ENCODE measurements at regions not wholly inside any gene's neighbourhood (a gene's known extent, or its start where the extent isn't known, plus 50 kb on each side); places are given as distances from the start of the nearest gene placed in this dataset.

DNA sequence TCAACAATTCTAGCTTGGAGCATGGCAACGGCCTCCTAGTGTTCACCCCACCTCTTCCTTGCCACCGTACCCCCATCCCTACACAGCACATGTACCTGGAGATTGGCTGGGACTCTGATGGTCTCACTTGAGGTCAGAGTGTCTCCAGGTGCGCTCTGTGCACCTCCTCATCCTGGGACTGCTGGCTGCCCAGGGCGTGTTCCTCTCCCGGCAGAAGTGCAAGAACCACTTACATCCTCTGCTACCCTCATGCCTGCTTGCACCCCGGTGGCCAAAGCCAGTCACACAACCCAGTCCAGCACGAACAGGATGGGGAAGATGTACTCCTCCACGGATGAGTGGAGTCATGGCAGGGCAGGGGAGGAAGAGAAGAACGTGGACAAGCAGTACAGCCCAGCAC, 151.5 kb downstream of the ASB1 start:
- no peak overlapping the region for H2BK12ac ChIP-seq (ENCODE audit: low read length)
- H3K4me3 ChIP-seq (ENCODE audit: low read depth, low read length): peak overlapping the region; percentile 61
- H3K4ac ChIP-seq (ENCODE audit: low read depth, low read length): no peak overlapping the region
- H3K79me1 ChIP-seq (ENCODE audit: low read length): no peaks in the 10 kb centered on the region
- no peak overlapping the region for H3K14ac ChIP-seq (ENCODE audit: low read length)
- H4K91ac ChIP-seq (ENCODE audit: low read depth, low read length): no peak overlapping the region
- H3K79me2 ChIP-seq (ENCODE audit: control insufficient read depth, insufficient read depth, low read length, poor library complexity): no peaks in the 10 kb centered on the region
- H3K4me2 ChIP-seq (ENCODE audit: low read length): no peak overlapping the region
- no peaks in the 10 kb centered on the region for H3K27me3 ChIP-seq (ENCODE audit: insufficient read depth, low read length)
- no peak overlapping the region for H3K23ac ChIP-seq (ENCODE audit: low read length)
- no peak overlapping the region for H2BK120ac ChIP-seq (ENCODE audit: insufficient read depth, low read length, poor library complexity)
- H3K4me1 ChIP-seq (ENCODE audit: control insufficient read depth in 1 of 2, insufficient read depth in 2 of 2, low read length in 2 of 2): no peaks in the 10 kb centered on the region
- H4K8ac ChIP-seq (ENCODE audit: low read depth, low read length): no peak overlapping the region
- WGBS (ENCODE audit: extremely low coverage, insufficient coverage, insufficient read length): no CpG with 5 or more reads among the region's 9 CpGs
- H3K9me3 ChIP-seq (ENCODE audit: insufficient read depth, low read depth, low read length): peaks cover 7% of the 10 kb centered on the region
- H2BK5ac ChIP-seq (ENCODE audit: low read depth, low read length, poor library complexity): no peak overlapping the region
- H2AK5ac ChIP-seq (ENCODE audit: low read length): no peak overlapping the region
- no peak overlapping the region for H2AFZ ChIP-seq (ENCODE audit: insufficient read depth, low read length, poor library complexity)
- H3K9ac ChIP-seq (ENCODE audit: low read length): no peak overlapping the region
- H3K27ac ChIP-seq (ENCODE audit: low read depth, low read length): no peak overlapping the region
- no peak for DNase-seq
- H3K36me3 ChIP-seq (ENCODE audit: control insufficient read depth in 1 of 2, insufficient read depth in 2 of 2, low read length in 2 of 2): no peaks in the 10 kb centered on the region
- H4K12ac ChIP-seq (ENCODE audit: low read depth, low read length): no peak overlapping the region
- no peak overlapping the region for H3K18ac ChIP-seq (ENCODE audit: low read length)

DNA sequence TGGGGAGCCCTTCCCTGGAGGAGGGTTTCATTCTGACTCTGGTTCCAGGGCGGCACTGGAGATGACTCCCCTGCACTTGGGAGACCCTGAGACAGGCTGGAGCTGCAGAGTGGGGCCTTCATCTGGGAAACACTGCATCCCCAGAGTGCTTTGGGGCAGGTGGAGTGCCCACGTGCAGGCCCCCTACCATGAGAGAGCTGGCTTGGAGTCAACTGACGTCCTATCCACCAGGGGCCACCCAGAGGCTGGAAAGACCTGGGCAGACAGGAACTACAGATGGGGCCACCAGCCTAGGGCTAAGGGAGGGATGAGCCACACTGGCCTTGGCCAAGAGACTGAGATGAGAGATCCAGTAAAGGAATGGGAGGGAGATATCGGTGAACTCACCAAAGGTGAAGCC, 153.8 kb downstream of the ASB1 start:
- no peak overlapping the region for H3K4me2 ChIP-seq (ENCODE audit: low read length)
- no peak overlapping the region for H2AFZ ChIP-seq (ENCODE audit: insufficient read depth, low read length, poor library complexity)
- DNase-seq: no peak
- no peak overlapping the region for H2AK5ac ChIP-seq (ENCODE audit: low read length)
- H3K79me2 ChIP-seq (ENCODE audit: control insufficient read depth, insufficient read depth, low read length, poor library complexity): no peaks in the 10 kb centered on the region
- peaks cover 7% of the 10 kb centered on the region for H3K9me3 ChIP-seq (ENCODE audit: insufficient read depth, low read depth, low read length)
- H4K12ac ChIP-seq (ENCODE audit: low read depth, low read length): no peak overlapping the region
- no peak overlapping the region for H3K27ac ChIP-seq (ENCODE audit: low read depth, low read length)
- no CpG with 5 or more reads among the region's 4 CpGs for WGBS (ENCODE audit: extremely low coverage, insufficient coverage, insufficient read length)
- no peaks in the 10 kb centered on the region for H3K36me3 ChIP-seq (ENCODE audit: control insufficient read depth in 1 of 2, insufficient read depth in 2 of 2, low read length in 2 of 2)
- no peak overlapping the region for H3K18ac ChIP-seq (ENCODE audit: low read length)
- H2BK5ac ChIP-seq (ENCODE audit: low read depth, low read length, poor library complexity): no peak overlapping the region
- no peak overlapping the region for H3K4me3 ChIP-seq (ENCODE audit: low read depth, low read length)
- no peaks in the 10 kb centered on the region for H3K4me1 ChIP-seq (ENCODE audit: control insufficient read depth in 1 of 2, insufficient read depth in 2 of 2, low read length in 2 of 2)
- H4K91ac ChIP-seq (ENCODE audit: low read depth, low read length): no peak overlapping the region
- no peaks in the 10 kb centered on the region for H3K79me1 ChIP-seq (ENCODE audit: low read length)
- no peak overlapping the region for H3K14ac ChIP-seq (ENCODE audit: low read length)
- no peak overlapping the region for H4K8ac ChIP-seq (ENCODE audit: low read depth, low read length)
- no peak overlapping the region for H3K9ac ChIP-seq (ENCODE audit: low read length)
- no peak overlapping the region for H3K4ac ChIP-seq (ENCODE audit: low read depth, low read length)
- no peak overlapping the region for H2BK120ac ChIP-seq (ENCODE audit: insufficient read depth, low read length, poor library complexity)
- H2BK12ac ChIP-seq (ENCODE audit: low read length): no peak overlapping the region
- no peaks in the 10 kb centered on the region for H3K27me3 ChIP-seq (ENCODE audit: insufficient read depth, low read length)
- no peak overlapping the region for H3K23ac ChIP-seq (ENCODE audit: low read length)

DNA sequence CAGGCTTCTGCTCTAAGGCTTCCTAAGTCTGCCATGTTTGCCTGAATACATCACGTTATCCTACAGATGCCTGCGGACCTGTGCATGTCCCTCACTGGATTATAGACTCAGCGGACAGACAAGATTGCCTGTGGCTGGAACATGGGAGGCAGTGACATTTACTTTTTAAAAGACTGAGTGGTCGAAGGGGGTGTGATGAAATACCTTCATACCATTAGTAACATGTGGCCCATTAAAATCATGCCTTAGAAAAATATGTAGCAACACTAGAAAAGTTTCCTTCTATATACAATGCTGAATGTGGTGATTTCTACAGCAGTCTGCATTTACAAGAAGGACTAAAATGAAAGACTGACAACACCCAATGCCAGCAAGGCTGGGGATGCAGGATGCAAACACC, 154.4 kb downstream of the ASB1 start:
- Histone ChIP-seq H2BK120ac (ENCODE audit: insufficient read depth, low read length, poor library complexity) (no peak overlapping the region), H3K18ac (ENCODE audit: low read length) (no peak overlapping the region), H3K23ac (ENCODE audit: low read length) (no peak overlapping the region), H3K14ac (ENCODE audit: low read length) (no peak overlapping the region), H3K4me2 (ENCODE audit: low read length) (no peak overlapping the region), H4K12ac (ENCODE audit: low read depth, low read length) (no peak overlapping the region), H3K9me3 (ENCODE audit: insufficient read depth, low read depth, low read length) (peaks cover 3% of the 10 kb centered on the region), H3K79me2 (ENCODE audit: control insufficient read depth, insufficient read depth, low read length, poor library complexity) (no peaks in the 10 kb centered on the region), H3K36me3 (ENCODE audit: control insufficient read depth in 1 of 2, insufficient read depth in 2 of 2, low read length in 2 of 2) (no peaks in the 10 kb centered on the region), H3K4me3 (ENCODE audit: low read depth, low read length) (no peak overlapping the region), H3K79me1 (ENCODE audit: low read length) (no peaks in the 10 kb centered on the region), H2BK12ac (ENCODE audit: low read length) (no peak overlapping the region), H2AK5ac (ENCODE audit: low read length) (no peak overlapping the region), H3K4ac (ENCODE audit: low read depth, low read length) (no peak overlapping the region), H3K27me3 (ENCODE audit: insufficient read depth, low read length) (no peaks in the 10 kb centered on the region), H4K8ac (ENCODE audit: low read depth, low read length) (no peak overlapping the region), H3K9ac (ENCODE audit: low read length) (no peak overlapping the region), H2AFZ (ENCODE audit: insufficient read depth, low read length, poor library complexity) (no peak overlapping the region), H3K4me1 (ENCODE audit: control insufficient read depth in 1 of 2, insufficient read depth in 2 of 2, low read length in 2 of 2) (no peaks in the 10 kb centered on the region), H3K27ac (ENCODE audit: low read depth, low read length) (no peak overlapping the region), H2BK5ac (ENCODE audit: low read depth, low read length, poor library complexity) (no peak overlapping the region), H4K91ac (ENCODE audit: low read depth, low read length) (no peak overlapping the region)
- no peak for DNase-seq
- no CpG with 5 or more reads among the region's 4 CpGs for WGBS (ENCODE audit: extremely low coverage, insufficient coverage, insufficient read length)

GRCh38 chr2:238582159-238582558, 155.4 kb downstream of the ASB1 start:
- no CpG with 5 or more reads among the region's 1 CpG for WGBS (ENCODE audit: extremely low coverage, insufficient coverage, insufficient read length)
- H3K4me3 ChIP-seq (ENCODE audit: low read depth, low read length): no peak overlapping the region
- H3K14ac ChIP-seq (ENCODE audit: low read length): no peak overlapping the region
- no peak overlapping the region for H2AFZ ChIP-seq (ENCODE audit: insufficient read depth, low read length, poor library complexity)
- peaks cover 2% of the 10 kb centered on the region for H3K9me3 ChIP-seq (ENCODE audit: insufficient read depth, low read depth, low read length)
- H3K79me2 ChIP-seq (ENCODE audit: control insufficient read depth, insufficient read depth, low read length, poor library complexity): no peaks in the 10 kb centered on the region
- H4K91ac ChIP-seq (ENCODE audit: low read depth, low read length): no peak overlapping the region
- H2AK5ac ChIP-seq (ENCODE audit: low read length): no peak overlapping the region
- H3K4me1 ChIP-seq (ENCODE audit: control insufficient read depth in 1 of 2, insufficient read depth in 2 of 2, low read length in 2 of 2): no peaks in the 10 kb centered on the region
- DNase-seq: no peak
- H2BK5ac ChIP-seq (ENCODE audit: low read depth, low read length, poor library complexity): no peak overlapping the region
- H2BK120ac ChIP-seq (ENCODE audit: insufficient read depth, low read length, poor library complexity): no peak overlapping the region
- no peak overlapping the region for H3K18ac ChIP-seq (ENCODE audit: low read length)
- H3K36me3 ChIP-seq (ENCODE audit: control insufficient read depth in 1 of 2, insufficient read depth in 2 of 2, low read length in 2 of 2): no peaks in the 10 kb centered on the region
- H3K27me3 ChIP-seq (ENCODE audit: insufficient read depth, low read length): no peaks in the 10 kb centered on the region
- H3K4ac ChIP-seq (ENCODE audit: low read depth, low read length): no peak overlapping the region
- no peak overlapping the region for H2BK12ac ChIP-seq (ENCODE audit: low read length)
- no peak overlapping the region for H3K27ac ChIP-seq (ENCODE audit: low read depth, low read length)
- no peak overlapping the region for H4K12ac ChIP-seq (ENCODE audit: low read depth, low read length)
- no peak overlapping the region for H4K8ac ChIP-seq (ENCODE audit: low read depth, low read length)
- H3K4me2 ChIP-seq (ENCODE audit: low read length): no peak overlapping the region
- no peak overlapping the region for H3K9ac ChIP-seq (ENCODE audit: low read length)
- no peak overlapping the region for H3K23ac ChIP-seq (ENCODE audit: low read length)
- no peaks in the 10 kb centered on the region for H3K79me1 ChIP-seq (ENCODE audit: low read length)

All from trophoblast cell (in vitro differentiated cells and primary cell).